HG03354 (cell line): ENCODE measurements at regions not wholly inside any gene's neighbourhood (a gene's known extent, or its start where the extent isn't known, plus 50 kb on each side); places are given as distances from the start of the nearest gene placed in this dataset.
"Not testable (repeated sequence)": the region's sequence is repeated elsewhere in the genome, so short reads cannot be mapped to it uniquely, and the experiment has no call there.

Experiments used
- ATAC-seq: cut with Tn5 transposase; IDR thresholded peaks from one replicate; pipeline ENCODE4 v1.9.1; 2021; ENCODE audit warnings: mild to moderate bottlenecking; ENCODE audit not compliant: unreplicated experiment, poor library complexity, severe bottlenecking

- ATAC-seq, result no peak
These were observed 742.3 kb upstream of the SLC8A1 start for GRCh38 chr2:41194230-41194629.

DNA sequence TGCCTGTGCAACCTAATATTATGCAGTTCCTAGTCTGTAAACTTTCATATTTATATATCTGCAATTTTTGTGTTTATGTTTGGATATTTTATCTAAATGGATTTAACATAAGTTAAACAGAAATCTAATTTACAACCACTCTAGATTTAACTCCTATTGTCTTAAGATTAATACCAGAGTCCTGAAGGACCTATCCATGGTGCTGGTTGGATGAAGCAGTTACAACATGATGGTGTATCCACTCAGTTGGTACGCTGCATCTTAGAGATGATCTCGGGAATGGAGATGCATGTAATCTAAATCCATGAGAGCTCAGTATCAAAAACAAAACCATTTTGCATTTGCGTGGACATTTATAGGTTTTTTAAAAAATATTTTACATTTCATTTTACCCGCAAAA is 745.9 kb upstream of the SLC8A1 start:
- no peak for ATAC-seq

DNA sequence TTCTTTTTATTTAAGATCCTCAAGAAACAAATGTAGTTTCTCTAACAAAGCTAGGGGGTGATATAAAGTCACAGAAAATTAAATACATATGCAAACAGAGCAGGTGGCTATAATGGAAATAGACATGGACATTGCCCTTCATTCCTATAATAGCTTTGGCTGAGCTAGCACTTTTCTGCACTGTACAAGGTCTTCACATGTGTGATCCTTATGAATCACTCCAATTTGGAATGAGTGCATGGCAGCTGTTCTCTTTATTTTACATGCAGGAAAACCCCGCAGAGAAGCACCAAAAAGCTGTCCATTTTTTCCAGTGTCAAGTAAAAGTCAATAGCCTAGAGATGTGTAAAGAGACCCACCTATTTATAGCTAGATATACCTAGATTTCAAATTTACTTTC is 747.4 kb upstream of the SLC8A1 start:
- no peak for ATAC-seq

DNA sequence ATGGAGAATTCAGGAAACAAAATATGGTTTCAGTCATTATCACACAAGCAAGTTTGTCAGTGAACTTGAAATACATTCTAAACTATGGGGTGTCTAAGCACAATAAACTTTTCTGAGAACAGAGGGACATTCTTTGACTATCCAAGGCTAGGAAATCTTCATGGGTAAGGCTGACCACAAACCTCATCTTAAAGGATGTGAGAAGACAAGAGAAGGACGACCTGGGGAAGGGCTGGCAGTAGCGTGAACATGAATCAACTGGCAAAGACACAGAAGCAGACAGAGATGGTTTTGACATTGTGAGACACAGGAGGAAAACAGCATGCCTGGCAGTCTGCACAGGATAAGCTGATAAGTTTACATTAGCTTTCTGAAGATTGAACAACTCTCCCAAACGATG is 752.4 kb upstream of the SLC8A1 start:
- no peak for ATAC-seq

DNA sequence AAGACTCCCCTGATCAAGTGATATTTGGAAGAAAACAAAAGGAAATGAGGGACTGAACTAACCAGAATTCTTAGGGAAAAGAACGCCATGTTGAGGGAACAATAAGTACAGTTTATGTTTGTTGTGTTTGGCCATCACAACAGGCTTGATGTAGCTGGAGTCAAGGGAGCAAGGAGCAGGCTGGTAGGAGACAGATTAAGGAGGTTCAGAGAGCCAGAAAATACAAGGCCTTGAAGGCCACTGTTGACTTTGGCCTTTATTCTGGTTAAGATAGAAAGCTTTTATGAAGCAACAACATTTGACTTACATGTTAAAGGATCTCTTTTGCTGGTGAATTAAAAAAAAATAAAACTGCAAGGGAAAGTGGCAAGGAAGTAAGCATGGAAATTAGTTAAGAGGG is 754.1 kb upstream of the SLC8A1 start:
- ATAC-seq, result no peak

DNA sequence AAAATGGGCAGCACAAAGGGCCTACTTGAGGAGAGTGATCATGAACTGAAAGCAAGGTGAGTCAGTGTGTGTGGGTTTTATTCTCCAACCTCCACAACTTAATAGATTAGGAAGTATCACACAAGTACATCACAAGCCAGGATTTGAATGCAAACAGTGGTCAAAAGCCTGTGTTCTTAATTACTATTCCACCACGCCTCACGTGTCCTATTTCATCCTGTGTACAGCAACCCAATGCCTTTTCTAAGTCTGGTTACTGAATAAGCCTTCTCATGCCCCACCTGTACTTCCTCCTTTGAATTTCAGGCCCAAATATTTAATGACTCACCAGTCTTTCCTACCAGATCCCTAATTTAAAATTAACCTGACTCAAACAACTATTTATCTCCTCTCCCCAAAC is 755.7 kb upstream of the SLC8A1 start:
- ATAC-seq, result no peak

GRCh38 chr2:41210030-41210429 is 758.1 kb upstream of the SLC8A1 start:
- not testable (repeated sequence) for ATAC-seq

DNA sequence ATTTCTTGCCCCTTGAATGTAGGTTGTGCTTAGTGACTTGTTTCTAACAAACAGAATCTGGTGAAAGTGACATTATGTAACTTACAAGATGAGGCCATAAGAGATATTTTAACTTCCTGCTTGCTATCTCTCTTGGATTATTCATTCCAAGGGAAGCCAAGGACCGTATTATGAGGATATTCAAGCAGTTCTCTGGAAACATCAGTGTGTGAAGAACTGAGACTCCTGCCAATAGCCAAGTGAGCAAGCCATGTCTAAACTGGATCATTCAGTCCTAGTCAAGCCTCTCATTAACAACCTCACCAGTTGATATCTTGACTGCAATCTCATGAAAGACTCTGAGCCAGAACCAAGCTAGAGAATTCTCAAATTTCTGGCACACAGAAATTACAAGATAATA is 765.1 kb upstream of the SLC8A1 start:
- ATAC-seq, result no peak

GRCh38 chr2:41222593-41222992 is 770.7 kb upstream of the SLC8A1 start:
- ATAC-seq, result no peak

DNA sequence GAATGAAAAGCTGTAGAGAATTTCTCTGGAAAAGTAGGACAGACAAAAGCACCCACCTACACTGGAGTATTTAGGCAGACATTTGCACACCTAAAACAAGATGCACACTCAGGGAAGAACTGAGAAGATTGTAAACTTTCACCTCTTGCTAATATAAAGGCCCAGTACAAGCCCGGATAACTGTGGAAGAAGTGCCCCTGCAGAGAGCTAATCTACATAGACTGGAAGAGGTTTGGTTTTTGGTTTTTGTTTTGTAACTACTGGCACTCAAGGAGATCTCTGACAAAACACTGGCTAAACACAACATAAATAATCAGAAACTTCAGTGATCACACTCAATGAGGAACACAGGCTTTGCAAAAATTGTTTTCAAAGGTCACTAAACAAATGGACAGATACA is 782.2 kb upstream of the SLC8A1 start:
- ATAC-seq, result no peak

DNA sequence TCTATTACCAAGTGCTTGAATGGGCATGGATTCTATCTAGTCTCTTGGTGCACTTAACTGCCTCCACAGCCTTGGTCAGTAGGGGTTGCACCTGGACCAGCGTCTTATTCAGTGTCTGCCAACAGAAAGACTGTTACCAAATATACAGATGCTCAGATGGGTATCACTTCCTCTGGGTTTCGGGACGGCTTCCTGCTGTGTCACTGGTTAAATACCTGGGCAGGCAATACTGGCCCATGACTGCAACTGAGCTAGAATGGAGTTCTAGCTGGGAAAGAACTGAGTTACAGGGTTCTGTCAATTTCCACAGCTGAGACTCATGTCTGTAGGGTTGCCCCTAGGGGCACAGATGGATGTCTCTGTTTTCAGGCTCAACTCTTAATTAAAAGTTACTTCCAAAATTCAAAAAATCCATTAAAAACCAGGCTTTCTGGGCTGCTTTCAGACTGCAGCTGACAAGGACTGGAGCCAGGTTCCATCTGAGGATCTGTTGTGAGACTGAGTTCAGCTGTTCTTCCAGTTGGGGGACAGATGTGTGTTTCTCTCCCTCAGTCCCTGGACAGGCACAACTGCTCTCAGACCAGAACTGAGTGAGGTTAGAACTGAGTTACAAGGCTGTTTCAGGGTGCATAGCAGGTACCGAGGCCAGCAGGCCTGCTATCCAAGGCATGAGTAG is 789.6 kb upstream of the SLC8A1 start:
- peak; percentile 87 for ATAC-seq

DNA sequence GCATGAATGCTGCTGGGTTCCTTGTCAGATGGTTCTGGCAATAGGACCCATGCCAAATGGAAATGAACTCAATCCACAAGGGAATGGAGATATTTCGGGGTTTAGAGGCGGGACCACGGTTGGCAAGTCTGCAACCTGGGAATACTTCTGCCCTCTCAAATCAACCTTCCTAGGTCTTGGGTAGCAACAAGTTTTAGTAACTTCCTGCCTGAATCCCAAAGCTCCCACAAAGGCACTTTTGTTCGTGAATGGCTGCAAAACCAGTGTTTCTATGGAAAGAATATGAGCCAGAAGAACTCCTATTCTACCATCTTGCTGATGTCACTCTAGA is 790.1 kb upstream of the SLC8A1 start:
- ATAC-seq, result no peak

DNA sequence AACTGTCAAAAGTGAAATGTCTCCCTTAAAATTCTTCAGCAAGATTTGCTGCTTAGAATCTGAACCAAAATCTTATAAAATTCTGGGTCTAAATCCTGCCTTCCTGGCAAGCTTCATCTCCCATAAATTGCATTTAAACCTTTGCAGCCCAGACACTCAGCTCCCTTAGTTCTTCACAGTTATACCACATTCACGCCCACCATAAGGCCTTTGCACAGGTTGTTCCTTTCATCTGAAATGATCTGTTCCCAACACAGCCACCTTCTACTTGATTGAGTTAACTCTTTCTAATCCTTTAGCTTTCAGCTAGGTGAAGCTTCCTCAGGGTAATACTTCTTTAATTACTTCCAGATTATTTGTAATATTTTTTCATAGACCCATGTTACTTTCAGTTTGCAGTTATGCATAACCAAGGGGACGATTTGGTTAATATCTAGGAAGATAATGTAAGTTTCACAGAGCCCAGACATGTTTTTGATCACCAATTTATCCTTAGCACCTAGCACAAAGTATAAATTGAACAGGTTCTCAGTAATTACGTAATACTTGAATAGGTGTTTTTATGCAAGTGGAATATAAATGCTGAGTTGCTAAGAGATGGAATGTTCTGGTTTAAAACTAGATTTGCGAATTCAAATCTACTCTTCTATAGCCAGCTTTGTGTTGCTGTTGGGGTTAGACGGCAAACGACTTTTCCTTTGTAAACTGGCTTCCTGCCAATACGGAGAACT is 779.7 kb upstream of the PKDCC start:
- no peak for ATAC-seq

DNA sequence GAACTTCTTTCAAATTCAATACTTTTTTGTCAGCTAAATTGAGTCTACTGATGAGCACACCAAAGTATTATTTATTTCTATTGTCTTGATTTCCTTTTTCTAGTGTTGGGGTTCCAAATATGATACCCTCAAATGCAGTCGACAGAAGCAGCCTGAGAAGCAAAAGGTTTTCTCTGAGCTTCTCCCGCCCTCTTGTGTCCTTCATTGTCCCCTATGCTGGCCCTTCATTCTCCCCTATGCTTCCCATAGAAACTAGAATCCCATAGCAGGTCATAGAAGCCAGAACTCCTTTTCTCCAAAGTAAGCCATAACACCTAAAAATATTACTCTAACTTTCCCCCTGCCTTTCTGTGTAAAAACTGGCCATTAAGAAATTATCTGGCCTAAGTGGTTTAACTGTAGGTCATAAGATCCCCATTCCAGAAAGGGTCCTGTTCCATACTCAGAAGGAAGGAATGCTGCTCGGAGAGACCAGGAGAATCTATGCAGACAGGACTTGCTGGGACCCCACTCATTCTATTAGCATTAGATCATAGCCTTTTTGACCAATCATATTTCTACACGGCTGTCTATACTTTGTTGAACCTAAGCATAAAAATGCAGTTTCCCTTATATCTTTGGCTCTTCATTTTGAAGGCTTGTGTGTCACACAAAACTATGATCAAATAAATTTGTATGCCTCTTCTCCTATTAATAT is 764.6 kb upstream of the PKDCC start:
- no peak for ATAC-seq

DNA sequence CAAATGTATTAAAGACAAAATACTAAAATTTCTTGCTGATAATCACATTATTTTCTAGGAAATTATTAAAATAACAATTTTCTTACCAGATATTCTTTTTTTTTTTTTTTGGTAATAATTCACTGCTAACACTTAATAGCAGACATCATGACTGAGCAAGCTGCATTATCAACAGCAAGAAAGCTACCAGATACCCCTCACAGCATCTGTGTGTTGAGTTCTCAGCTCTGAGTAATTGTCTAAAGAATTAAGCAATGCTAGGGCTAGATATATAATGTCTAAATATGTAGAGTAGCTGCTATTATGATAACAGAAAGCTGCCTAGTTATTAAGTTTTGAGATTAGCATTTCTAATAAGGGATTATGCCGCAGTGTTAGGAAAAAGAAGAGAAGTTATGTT is 754.3 kb upstream of the PKDCC start:
- no peak for ATAC-seq

DNA sequence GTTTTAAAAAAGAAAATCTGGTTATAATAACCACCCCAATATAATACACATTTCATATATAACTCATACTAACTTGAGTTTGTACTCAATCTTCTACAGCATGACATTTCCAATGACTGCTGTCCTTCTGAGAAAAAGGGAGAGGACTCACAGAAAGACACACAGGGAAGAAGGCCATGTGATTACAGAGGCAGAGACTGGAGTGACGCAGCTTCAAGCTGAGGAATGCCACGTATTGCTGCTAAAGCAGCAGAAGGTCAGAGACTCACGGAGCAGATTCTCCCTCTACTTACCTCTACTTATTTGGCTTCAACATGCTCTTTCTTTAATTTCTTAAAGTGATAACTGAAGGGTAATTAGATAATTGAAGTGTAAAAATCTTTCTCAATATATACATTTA is 753.5 kb upstream of the PKDCC start:
- no peak for ATAC-seq

GRCh38 chr2:41313082-41313481 is 734.7 kb upstream of the PKDCC start:
- ATAC-seq, result no peak

DNA sequence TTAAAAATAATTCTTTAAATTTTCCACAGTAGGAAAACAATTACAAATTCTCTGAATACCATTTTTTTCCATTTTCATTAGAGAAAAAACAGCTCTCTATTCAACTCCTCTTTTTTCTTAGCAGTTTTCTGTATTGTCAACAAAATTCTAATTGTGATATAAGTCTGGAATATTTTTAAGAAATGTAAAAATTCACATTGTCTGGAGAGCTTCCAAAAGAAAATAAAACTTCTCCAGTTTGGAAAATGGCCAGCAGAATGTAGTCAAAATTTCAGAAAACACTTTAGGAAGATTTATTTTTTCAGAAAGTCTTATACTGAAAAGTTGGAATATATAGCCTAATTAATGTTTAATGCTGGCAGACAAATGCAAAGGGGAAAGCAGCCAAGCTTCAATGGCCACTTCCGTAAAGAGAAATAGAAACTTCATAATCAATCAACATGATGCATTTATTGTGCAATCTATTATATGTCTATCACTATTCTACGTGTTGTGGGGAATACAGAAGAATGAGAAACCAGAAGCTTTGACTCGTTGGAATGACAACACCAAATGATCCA is 733.2 kb upstream of the PKDCC start:
- no peak for ATAC-seq

GRCh38 chr2:41319437-41319836 is 728.4 kb upstream of the PKDCC start:
- no peak for ATAC-seq

DNA sequence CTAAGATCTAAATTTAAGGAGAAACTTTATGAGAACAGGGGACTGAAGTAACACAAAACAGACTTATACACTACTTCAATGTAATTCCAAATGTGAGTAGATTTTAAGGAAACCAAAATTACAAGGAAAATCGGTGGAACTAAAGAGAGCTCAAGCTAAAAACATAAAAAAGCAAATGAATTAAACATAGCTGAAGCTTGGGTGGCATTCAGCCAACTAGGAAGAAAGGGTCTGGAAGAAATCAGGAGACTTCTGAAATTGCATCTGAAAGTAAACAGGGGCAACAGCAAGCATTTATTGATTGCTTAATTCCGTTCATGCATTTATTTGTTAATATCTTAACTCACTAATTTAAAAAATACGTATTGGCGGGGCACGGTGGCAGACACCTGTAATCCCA is 727.3 kb upstream of the PKDCC start:
- no peak for ATAC-seq

DNA sequence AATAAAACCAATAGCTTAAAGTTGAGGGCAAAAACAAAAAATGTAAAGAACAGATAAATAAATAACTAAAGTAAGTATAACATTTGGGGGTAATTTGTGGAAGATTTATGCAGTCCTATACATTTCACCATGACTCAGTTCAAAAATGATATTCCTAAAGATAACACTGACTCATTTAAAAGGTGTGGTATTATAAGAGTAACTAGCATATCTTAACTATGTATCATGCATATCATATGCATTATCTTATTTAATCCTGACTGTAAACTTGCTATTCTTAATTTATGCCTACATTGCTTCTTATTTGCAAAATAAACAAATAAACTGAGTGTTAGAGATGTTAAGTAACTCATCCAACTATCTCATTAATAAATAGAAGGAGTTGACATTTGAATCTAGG is 726.5 kb upstream of the PKDCC start:
- no peak for ATAC-seq
